ENCODE measurements at regions not wholly inside any gene's neighbourhood (a gene's known extent, or its start where the extent isn't known, plus 50 kb on each side); places are given as distances from the start of the nearest gene placed in this dataset.

- POLR2A ChIA-PET: no interaction called here
- H2AFZ ChIP-seq (ENCODE audit: low read depth): no peak overlapping the region
- H3K4me3 ChIP-seq (ENCODE audit: low read depth in 2 of 2, low read length in 1 of 2): no peak overlapping the region
- no peaks in the 10 kb centered on the region for H3K9me2 ChIP-seq
- H3K27me3 ChIP-seq (ENCODE audit: insufficient read depth): no peaks in the 10 kb centered on the region
- no peak overlapping the region for H3K4me2 ChIP-seq
- H3K9ac ChIP-seq: no peak overlapping the region
- no peaks in the 10 kb centered on the region for H3K36me3 ChIP-seq (replicated peaks in 1 of 2; ENCODE audit: control insufficient read depth in 1 of 2, insufficient read depth in 2 of 2, low read length in 1 of 2)
- CTCF ChIA-PET: interaction anchor here (0.6 to 2.4 kb wide), 3 partner anchors 79 to 254 kb away, joined by 3 to 7 read pairs (median 3); no protein-coding TSS in a partner anchor
- H3K27ac ChIP-seq (ENCODE audit: low read depth in 2 of 2, low read length in 1 of 2): no peak overlapping the region
- DNase-seq: no peak
- no peaks in the 10 kb centered on the region for H3K9me3 ChIP-seq
- H3K79me2 ChIP-seq (ENCODE audit: insufficient read depth): no peaks in the 10 kb centered on the region
- WGBS (ENCODE audit: low lambda C conversion rate): 21% methylated on average over 3 of the region's 3 CpGs
- H4K20me1 ChIP-seq (ENCODE audit: insufficient read depth): no peaks in the 10 kb centered on the region
- TF ChIP-seq FOSL2 (IDR thresholded peaks at IDR 0.05; ENCODE audit: borderline replicate concordance, low read depth): no peak
- TF ChIP-seq CHD2 (IDR thresholded peaks at IDR 0.05; ENCODE audit: low read length, partially characterized antibody): no peak
- TF ChIP-seq EP300 (IDR thresholded peaks at IDR 0.05; ENCODE audit: borderline replicate concordance in 1 of 2, low read depth in 1 of 2, low read length in 1 of 2): no peak
- TF ChIP-seq CTCF (IDR thresholded peaks at IDR 0.05): no peak
- no peak for TF ChIP-seq POLR2AphosphoS5 (IDR thresholded peaks at IDR 0.05; ENCODE audit: low read depth, low read length)
- no peak for TF ChIP-seq RAD21 (IDR thresholded peaks at IDR 0.05; ENCODE audit: low read length)
- no peaks in the 10 kb centered on the region for H3K4me1 ChIP-seq (ENCODE audit: control insufficient read depth in 1 of 2, insufficient read depth in 2 of 2, low read depth in 1 of 2, low read length in 1 of 2)
- H3F3A ChIP-seq (replicated peaks; ENCODE audit: insufficient read depth): no peaks in the 10 kb centered on the region
These were observed 181.7 kb upstream of the IGFBP7 start for GRCh38 chr4:57291911-57292310.

GRCh38 chr4:57287687-57288604 lies 177.8 kb upstream of the IGFBP7 start:
- Histone ChIP-seq H4K20me1 (ENCODE audit: insufficient read depth) (no peaks in the 10 kb centered on the region), H3F3A (replicated peaks; ENCODE audit: insufficient read depth) (no peaks in the 10 kb centered on the region), H3K9me3 (no peaks in the 10 kb centered on the region), H3K27me3 (ENCODE audit: insufficient read depth) (no peaks in the 10 kb centered on the region), H3K9ac (no peak overlapping the region), H3K4me1 (ENCODE audit: control insufficient read depth in 1 of 2, insufficient read depth in 2 of 2, low read depth in 1 of 2, low read length in 1 of 2) (no peaks in the 10 kb centered on the region), H3K36me3 (replicated peaks in 1 of 2; ENCODE audit: control insufficient read depth in 1 of 2, insufficient read depth in 2 of 2, low read length in 1 of 2) (no peaks in the 10 kb centered on the region), H3K27ac (ENCODE audit: low read depth in 2 of 2, low read length in 1 of 2) (no peak overlapping the region), H3K4me3 (ENCODE audit: low read depth in 2 of 2, low read length in 1 of 2) (no peak overlapping the region), H3K79me2 (ENCODE audit: insufficient read depth) (no peaks in the 10 kb centered on the region), H3K4me2 (no peak overlapping the region), H3K9me2 (no peaks in the 10 kb centered on the region), H2AFZ (ENCODE audit: low read depth) (no peak overlapping the region)
- ChIA-PET CTCF (interaction anchor here (1.2 kb wide), 1 partner anchor 17 kb away, joined by 5 read pairs; no protein-coding TSS in a partner anchor), POLR2A (no interaction called here)
- no peak for DNase-seq
- WGBS (ENCODE audit: low lambda C conversion rate): 41% methylated on average over 5 of the region's 5 CpGs
- no peak for TF ChIP-seq JUND (IDR thresholded peaks at IDR 0.05)
- no peak for TF ChIP-seq ELF1 (IDR thresholded peaks at IDR 0.05)
- no peak for TF ChIP-seq FOXJ3 (CRISPR knock-in tag; IDR thresholded peaks at IDR 0.05)
- no peak for TF ChIP-seq SIN3A (IDR thresholded peaks at IDR 0.05; ENCODE audit: borderline replicate concordance, low read depth, low read length)
- TF ChIP-seq TCF12 (IDR thresholded peaks at IDR 0.05): no peak
- no peak for TF ChIP-seq CHD2 (IDR thresholded peaks at IDR 0.05; ENCODE audit: low read length, partially characterized antibody)

Measured in SK-N-SH (cell line).